SK-N-SH (cell line): ENCODE measurements at regions not wholly inside any gene's neighbourhood (a gene's known extent, or its start where the extent isn't known, plus 50 kb on each side); places are given as distances from the start of the nearest gene placed in this dataset.

Source experiments
- CTCF ChIA-PET: fragments of 300-600, 350-600 bp; formaldehyde crosslinking; extraction: SDS; loops from one replicate; lab custom pipeline; 2021; lab: Yijun Ruan, JAX
- POLR2A ChIA-PET: fragments of 350-600 bp; sonication (Branson Sonifier 250); formaldehyde crosslinking; extraction: SDS; loops from one replicate; lab custom pipeline; 2020; ENCODE audit warnings: antibody characterized with exemption, inconsistent platforms; lab: Yijun Ruan, JAX
- DNase-seq: peaks from one replicate; pipeline ENCODE4 v3.0.0; 2012
- H2AFZ ChIP-seq: fragments of 200-600 bp; sonication (generic); 2 replicates; pipeline ENCODE4 v1.8.1; 2016; ENCODE audit warnings: antibody characterized with exemption, mild to moderate bottlenecking, low read depth
- H3F3A ChIP-seq: fragments of 200-600 bp; sonication (generic); replicated peaks from 2 replicates; pipeline ENCODE3; 2016; ENCODE audit warnings: antibody characterized with exemption, mild to moderate bottlenecking; ENCODE audit not compliant: insufficient read depth
- H3K27ac ChIP-seq, 2 experiments: fragments of 200-500 bp in 1 of 2; fragments of 200-600 bp in 1 of 2; sonication (Bioruptor generic) in 1 of 2; sonication (generic), shearing (Covaris generic) in 1 of 2; 2 replicates each; pipeline versions ENCODE4 v1.5.1 to v1.6.1; 2014 to 2016; ENCODE audit warnings: low read depth in 2 of 2, inconsistent platforms in 1 of 2, low read length in 1 of 2, mild to moderate bottlenecking in 1 of 2, mixed read lengths in 1 of 2
- H3K27me3 ChIP-seq: fragments of 200-600 bp; sonication (generic), shearing (Covaris generic); 2 replicates; pipeline ENCODE4 v1.6.1; 2016; ENCODE audit warnings: mixed run types; ENCODE audit not compliant: insufficient read depth
- H3K36me3 ChIP-seq, 2 experiments: fragments of 200-500 bp in 1 of 2; fragments of 200-600 bp in 1 of 2; sonication (Bioruptor generic) in 1 of 2; sonication (generic) in 1 of 2; replicated peaks in 1 of 2; 2 replicates each; pipeline versions ENCODE3 to v1.5.1; 2014 to 2016; ENCODE audit warnings: low read length in 1 of 2, mild to moderate bottlenecking in 1 of 2; ENCODE audit not compliant: insufficient read depth in 2 of 2, control insufficient read depth in 1 of 2
- H3K4me1 ChIP-seq, 2 experiments: fragments of 200-500 bp in 1 of 2; fragments of 200-600 bp in 1 of 2; sonication (Bioruptor generic) in 1 of 2; sonication (generic), shearing (Covaris generic) in 1 of 2; 2 replicates each; pipeline versions ENCODE4 v1.5.1 to v1.6.1; 2014 to 2016; ENCODE audit warnings: low read depth in 1 of 2, low read length in 1 of 2, mixed run types in 1 of 2; ENCODE audit not compliant: insufficient read depth in 2 of 2, control insufficient read depth in 1 of 2
- H3K4me2 ChIP-seq: fragments of 200-600 bp; sonication (generic), shearing (Covaris generic); 2 replicates; pipeline ENCODE4 v1.6.1; 2017; ENCODE audit warnings: mixed run types
- H3K4me3 ChIP-seq, 2 experiments: fragments of 200-500 bp in 1 of 2; fragments of 200-600 bp in 1 of 2; sonication (Bioruptor generic) in 1 of 2; sonication (generic), shearing (Covaris generic) in 1 of 2; 2 replicates each; pipeline versions ENCODE4 v1.5.1 to v1.8.1; 2014 to 2016; ENCODE audit warnings: low read depth in 2 of 2, inconsistent platforms in 1 of 2, low read length in 1 of 2, mild to moderate bottlenecking in 1 of 2, mixed read lengths in 1 of 2, moderate library complexity in 1 of 2
- H3K79me2 ChIP-seq: fragments of 200-600 bp; sonication (generic); 2 replicates; pipeline ENCODE4 v1.8.1; 2017; ENCODE audit warnings: mild to moderate bottlenecking; ENCODE audit not compliant: insufficient read depth
- H3K9ac ChIP-seq: fragments of 200-600 bp; sonication (generic); 2 replicates; pipeline ENCODE4 v1.6.1; 2017; ENCODE audit warnings: mixed run types
- H3K9me2 ChIP-seq: fragments of 200-600 bp; sonication (generic); 2 replicates; pipeline ENCODE4 v1.6.1; 2017; ENCODE audit warnings: mixed run types
- H3K9me3 ChIP-seq: fragments of 200-600 bp; sonication (generic); 2 replicates; pipeline ENCODE4 v1.6.1; 2017; ENCODE audit warnings: mixed run types, mild to moderate bottlenecking, moderate library complexity
- H4K20me1 ChIP-seq: fragments of 200-600 bp; sonication (generic); 2 replicates; pipeline ENCODE4 v1.6.1; 2017; ENCODE audit warnings: mild to moderate bottlenecking, mixed run types; ENCODE audit not compliant: insufficient read depth
- CTCF ChIP-seq: fragments of 200-600 bp; sonication (generic); IDR thresholded peaks from 2 replicates; pipeline ENCODE4 v1.6.1; 2017; ENCODE audit warnings: antibody characterized with exemption, mild to moderate bottlenecking, moderate library complexity
- EZH2phosphoT487 ChIP-seq: fragments of 200-600 bp; sonication (generic); IDR thresholded peaks from 2 replicates; pipeline ENCODE4 v1.6.1; 2017; ENCODE audit warnings: low read depth, mixed run types, mild to moderate bottlenecking, antibody characterized with exemption, moderate library complexity, borderline replicate concordance
- GATA2 ChIP-seq: sonication (generic); formaldehyde crosslinking; IDR thresholded peaks from 2 replicates; pipeline ENCODE4 v1.5.0; 2020; ENCODE audit warnings: mild to moderate bottlenecking, missing genetic modification reagents
- IRF3 ChIP-seq: fragments of 150-350 bp; IDR thresholded peaks from 2 replicates; pipeline ENCODE4 v1.6.1; 2016; ENCODE audit warnings: mild to moderate bottlenecking, low read depth, low read length
- JUND ChIP-seq: IDR thresholded peaks from 2 replicates; pipeline ENCODE4 v1.4.0; 2012
- NFIC ChIP-seq: IDR thresholded peaks from 2 replicates; pipeline ENCODE4 v1.4.0; 2012; ENCODE audit warnings: borderline replicate concordance
- RAD21 ChIP-seq: IDR thresholded peaks from 2 replicates; pipeline ENCODE4 v1.6.1; 2012; ENCODE audit warnings: mild to moderate bottlenecking, low read length
- REST ChIP-seq: IDR thresholded peaks from 2 replicates; pipeline ENCODE4 v1.6.1; 2012; ENCODE audit warnings: mild to moderate bottlenecking, low read depth, low read length, moderate library complexity
- RFX5 ChIP-seq: IDR thresholded peaks from 2 replicates; pipeline ENCODE4 v1.6.1; 2012; ENCODE audit warnings: mild to moderate bottlenecking, improper control_type of control experiment, low read length
- SIN3A ChIP-seq: IDR thresholded peaks from 2 replicates; pipeline ENCODE4 v1.6.1; 2012; ENCODE audit warnings: low read depth, mild to moderate bottlenecking, low read length, moderate library complexity, borderline replicate concordance
- TCF12 ChIP-seq: IDR thresholded peaks from 2 replicates; pipeline ENCODE4 v1.4.0; 2012
- YY1 ChIP-seq: IDR thresholded peaks from 2 replicates; pipeline ENCODE4 v1.4.0; 2012; ENCODE audit warnings: low read depth, mild to moderate bottlenecking
- ZBTB33 ChIP-seq: IDR thresholded peaks from 2 replicates; pipeline ENCODE4 v1.4.0; 2012; ENCODE audit warnings: low read depth, borderline replicate concordance
- WGBS: methylation state at CpG from one replicate; pipeline ENCODE4 v1.1.6; 2017; ENCODE audit warnings: low lambda C conversion rate; 5-methylcytosine and 5-hydroxymethylcytosine counted together

- no peak overlapping the region for H3K9ac ChIP-seq
- TF ChIP-seq YY1 (no peak), JUND (no peak), EZH2phosphoT487 (no peak), TCF12 (no peak), RAD21 (no peak), ZBTB33 (no peak), IRF3 (no peak), SIN3A (no peak), REST (no peak), NFIC (no peak), CTCF (no peak), RFX5 (no peak), GATA2 (CRISPR knock-in tag) (no peak)
- H3K9me2 ChIP-seq = no peaks in the 10 kb centered on the region
- H4K20me1 ChIP-seq = no peaks in the 10 kb centered on the region
- no peak overlapping the region for H3K4me2 ChIP-seq
- H3K4me3 ChIP-seq = no peak overlapping the region
- no peaks in the 10 kb centered on the region for H3F3A ChIP-seq
- no peaks in the 10 kb centered on the region for H3K4me1 ChIP-seq
- no peak overlapping the region for H3K27ac ChIP-seq
- no peaks in the 10 kb centered on the region for H3K36me3 ChIP-seq
- no peaks in the 10 kb centered on the region for H3K79me2 ChIP-seq
- CTCF ChIA-PET = interaction anchor here (0.6 to 1.1 kb wide), 2 partner anchors 14 to 565 kb away, joined by 3 to 4 read pairs; no protein-coding TSS in a partner anchor
- H3K27me3 ChIP-seq = no peaks in the 10 kb centered on the region
- no peak overlapping the region for H2AFZ ChIP-seq
- 42% methylated on average over 2 of the region's 2 CpGs for WGBS
- POLR2A ChIA-PET = no interaction called here
- H3K9me3 ChIP-seq = no peaks in the 10 kb centered on the region
- DNase-seq = no peak
These were observed 371.3 kb downstream of the GPM6A start for GRCh38 chr4:175440786-175441185.
